ENCODE measurements at regions not wholly inside any gene's neighbourhood (a gene's known extent, or its start where the extent isn't known, plus 50 kb on each side); places are given as distances from the start of the nearest gene placed in this dataset.

GRCh38 chr13:97627566-97627965 is 193.6 kb downstream of the RAP2A start:
- peak; percentile 26 to 71 (median 44) for DNase-seq (ENCODE audit: low read depth in 4 of 4, low spot score in 2 of 4)

DNA sequence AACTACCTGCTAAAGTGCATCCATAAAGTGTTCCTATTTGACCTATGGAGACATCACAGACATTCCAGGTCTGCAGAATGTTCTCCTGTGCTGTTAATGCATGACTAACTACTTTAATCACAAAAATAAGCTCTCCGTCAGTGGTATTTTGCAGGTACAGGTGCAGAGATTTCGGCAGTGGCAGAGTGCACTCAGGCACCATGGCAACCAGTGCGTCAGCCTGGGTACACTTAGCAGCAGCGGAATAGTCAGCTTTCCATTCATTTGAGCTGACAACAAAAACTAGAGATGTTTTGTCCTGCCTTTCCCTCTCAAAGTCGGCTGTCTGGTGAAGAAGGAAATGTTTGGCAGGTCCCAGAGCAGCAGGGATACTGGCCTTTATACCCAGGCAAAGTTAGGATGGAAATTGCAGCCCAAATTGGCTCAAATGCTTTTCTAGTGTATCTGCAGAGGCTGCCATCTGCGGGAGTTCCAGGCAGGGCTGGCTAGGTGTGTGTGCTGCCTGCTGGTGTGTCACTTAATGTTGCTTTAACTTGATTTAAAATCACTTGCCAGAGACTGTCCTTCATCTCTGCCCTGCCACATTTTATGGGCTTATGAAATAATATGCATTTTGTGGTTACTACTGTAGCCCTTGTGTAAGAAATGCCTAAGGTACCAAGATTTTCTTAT is 195.8 kb downstream of the RAP2A start:
- DNase-seq (ENCODE audit: low read depth in 4 of 4, low spot score in 2 of 4): no peak

GRCh38 chr13:97630725-97631124 is 196.8 kb downstream of the RAP2A start:
- DNase-seq (ENCODE audit: low read depth in 4 of 4, low spot score in 2 of 4): no peak

- no peak for DNase-seq (ENCODE audit: low read depth in 4 of 4, low spot score in 2 of 4)
These were observed 197.2 kb downstream of the RAP2A start for GRCh38 chr13:97631158-97631557.

DNA sequence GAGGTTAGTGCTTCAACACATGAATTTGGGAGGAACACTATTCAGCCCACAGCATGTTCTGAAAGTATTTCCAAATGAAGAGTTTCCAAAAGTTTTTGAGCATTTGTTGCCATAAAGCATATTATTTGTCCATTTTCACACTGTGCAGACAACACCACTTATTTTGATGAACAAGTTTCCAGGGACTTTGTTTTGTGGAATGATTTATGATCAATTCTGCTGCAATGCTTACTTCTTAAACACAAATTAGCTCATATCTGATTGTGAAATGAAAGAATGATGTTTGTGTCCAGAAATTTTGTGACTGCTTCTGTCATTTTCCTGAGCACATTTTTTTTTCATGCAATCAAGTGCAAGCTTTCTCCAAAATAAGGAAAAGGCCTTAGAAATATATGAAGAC is 205.3 kb downstream of the RAP2A start:
- no peak for DNase-seq (ENCODE audit: low read depth in 4 of 4, low spot score in 2 of 4)

DNA sequence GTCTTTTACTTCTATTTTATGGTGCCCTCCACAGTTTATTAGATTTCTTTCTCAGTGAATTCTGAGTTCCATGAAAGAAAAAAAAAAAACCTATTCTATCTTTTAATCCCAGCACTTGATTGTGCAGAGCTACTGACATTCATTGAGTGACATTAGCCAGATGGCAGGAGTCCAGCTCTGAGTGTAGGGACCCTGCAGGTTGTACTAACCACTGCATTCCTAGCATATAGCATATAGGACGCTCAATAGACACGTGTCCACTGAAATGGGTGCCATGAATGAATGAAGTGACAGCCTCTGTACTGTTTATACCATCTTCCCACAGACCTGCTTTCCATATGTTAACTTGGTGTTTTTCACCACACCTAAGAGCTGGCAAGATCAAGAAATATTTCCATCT is 206.3 kb downstream of the RAP2A start:
- DNase-seq (ENCODE audit: low read depth in 4 of 4, low spot score in 2 of 4): no peak

DNA sequence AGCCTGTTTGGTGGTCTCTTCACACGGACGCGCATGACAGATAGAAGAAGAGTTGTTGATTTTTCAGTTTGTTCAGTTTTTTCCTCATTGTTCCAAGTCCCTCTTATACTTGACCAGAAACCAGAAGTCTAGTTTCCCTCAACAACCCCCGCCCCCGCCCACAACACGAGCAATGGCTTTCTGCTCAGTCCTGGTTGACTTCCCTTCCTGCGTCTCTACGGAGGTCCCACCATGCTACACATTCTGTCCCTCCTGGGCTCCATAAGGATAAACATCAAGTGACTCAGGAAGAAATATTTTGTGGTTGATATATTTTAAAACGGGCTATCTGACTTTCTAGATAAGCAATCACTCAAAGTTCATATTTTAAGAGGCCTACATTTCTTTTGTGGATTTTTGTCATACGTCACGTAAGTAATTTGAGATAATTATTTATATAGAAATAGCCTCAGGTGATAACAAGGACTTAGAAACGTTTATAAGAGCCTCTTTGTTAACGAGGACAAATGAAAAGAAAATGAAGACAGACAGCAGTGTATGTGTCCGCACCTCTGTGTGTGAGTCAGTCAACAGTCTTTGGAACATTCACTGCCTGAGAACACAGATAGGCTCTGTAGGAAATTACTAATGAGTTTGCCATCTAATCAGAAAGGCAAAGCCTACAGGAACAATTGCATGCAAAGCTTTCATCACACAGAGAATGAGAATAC is 214.4 kb downstream of the RAP2A start:
- DNase-seq (ENCODE audit: low read depth in 4 of 4, low spot score in 2 of 4): no peak

- DNase-seq (ENCODE audit: low read depth in 4 of 4, low spot score in 2 of 4): no peak
These were observed 214.9 kb downstream of the RAP2A start for GRCh38 chr13:97648881-97649224.

DNA sequence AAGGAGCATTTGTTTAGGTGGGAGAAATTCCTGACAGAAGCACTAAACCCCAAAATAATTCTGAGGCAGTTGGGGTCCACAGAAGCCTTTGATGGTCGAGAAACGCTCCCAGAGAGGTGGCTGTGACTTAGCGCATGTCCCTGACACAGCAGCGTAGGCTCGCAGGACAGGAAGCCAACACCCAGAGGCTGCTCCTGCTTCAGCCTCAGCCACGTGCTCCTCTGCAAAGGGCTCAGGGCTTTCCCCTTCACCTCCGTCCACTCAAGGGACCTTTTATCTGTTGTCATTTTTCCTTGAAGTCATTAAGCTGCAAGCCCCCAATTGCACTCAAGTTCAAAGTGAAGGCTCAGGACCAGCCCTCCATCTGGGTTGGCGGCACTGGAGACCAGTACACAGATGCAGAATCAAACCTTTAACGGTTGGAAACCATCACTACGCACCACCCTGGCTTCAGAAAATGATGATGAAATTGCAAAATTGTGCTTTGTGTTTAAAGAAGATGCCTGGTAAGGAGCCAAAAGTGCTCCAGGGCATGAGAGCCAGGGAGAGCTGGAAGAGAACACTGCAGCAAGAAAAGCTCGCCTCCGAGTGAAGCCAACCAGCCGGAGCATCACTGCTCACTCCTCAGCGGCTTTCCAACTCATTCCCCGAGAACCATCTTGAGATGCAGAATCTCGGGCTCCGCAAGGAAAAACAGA is 219.6 kb downstream of the RAP2A start:
- no peak for DNase-seq (ENCODE audit: low read depth in 4 of 4, low spot score in 2 of 4)

DNA sequence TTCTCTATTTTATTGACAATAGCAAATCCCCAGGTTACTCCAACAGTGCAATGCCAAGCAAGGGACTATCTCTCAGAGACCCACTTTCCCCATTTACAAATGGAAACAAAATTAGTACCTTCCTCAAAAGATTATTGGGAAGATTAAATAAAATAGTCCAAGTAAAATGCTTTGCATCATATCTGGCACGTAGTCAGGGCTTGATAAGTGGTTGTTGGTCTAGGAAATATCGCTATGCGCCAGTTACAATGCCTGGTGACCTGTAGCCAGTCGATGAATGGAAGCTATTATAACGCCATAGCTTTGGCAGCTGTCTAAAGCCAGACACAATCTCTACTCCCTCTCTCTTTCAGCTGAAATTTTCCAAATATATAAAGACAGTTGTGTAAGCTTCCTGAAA is 220.3 kb downstream of the RAP2A start:
- no peak for DNase-seq (ENCODE audit: low read depth in 4 of 4, low spot score in 2 of 4)

GRCh38 chr13:97658556-97658955 is 224.6 kb downstream of the RAP2A start:
- DNase-seq (ENCODE audit: low read depth in 4 of 4, low spot score in 2 of 4): no peak

GRCh38 chr13:97659602-97660001 is 225.6 kb downstream of the RAP2A start:
- no peak for DNase-seq (ENCODE audit: low read depth in 4 of 4, low spot score in 2 of 4)

DNA sequence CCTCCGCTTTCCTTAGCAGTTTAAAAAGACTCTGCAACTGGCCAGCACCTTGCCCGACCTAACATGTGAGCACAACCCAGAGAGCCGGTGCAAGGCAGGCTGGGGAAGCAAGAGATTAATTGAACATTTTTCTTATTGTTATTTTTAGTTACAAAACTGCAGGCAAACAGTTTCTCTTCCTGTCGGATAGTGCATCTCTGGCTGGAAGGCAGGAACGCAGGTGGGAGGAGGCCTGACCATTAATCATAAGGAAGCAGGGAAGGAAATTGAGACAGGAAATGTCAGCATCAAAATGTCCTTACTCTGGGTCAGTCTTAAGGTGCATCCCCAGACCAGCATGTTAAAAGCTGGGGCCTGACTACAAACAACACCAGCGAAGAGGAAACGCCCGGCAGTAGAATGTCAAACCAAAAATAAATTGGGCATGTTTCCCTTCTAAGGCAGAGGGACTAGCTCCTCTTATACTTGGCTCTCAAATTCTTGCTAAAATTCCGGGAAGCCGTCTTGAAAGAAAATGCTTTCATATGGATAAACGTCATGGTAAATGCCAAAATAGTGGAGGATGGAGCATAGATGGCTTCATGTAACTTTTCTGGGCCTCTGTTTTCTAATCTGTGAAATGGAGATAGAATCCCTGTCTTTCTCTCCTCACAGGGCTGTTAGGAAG is 226.8 kb downstream of the RAP2A start:
- DNase-seq (ENCODE audit: low read depth in 4 of 4, low spot score in 2 of 4): peak in 1 of 4 donors; percentile 16

- no peak for DNase-seq (ENCODE audit: low read depth in 4 of 4, low spot score in 2 of 4)
These were observed 252.6 kb downstream of the RAP2A start for GRCh38 chr13:97686594-97686993.

DNA sequence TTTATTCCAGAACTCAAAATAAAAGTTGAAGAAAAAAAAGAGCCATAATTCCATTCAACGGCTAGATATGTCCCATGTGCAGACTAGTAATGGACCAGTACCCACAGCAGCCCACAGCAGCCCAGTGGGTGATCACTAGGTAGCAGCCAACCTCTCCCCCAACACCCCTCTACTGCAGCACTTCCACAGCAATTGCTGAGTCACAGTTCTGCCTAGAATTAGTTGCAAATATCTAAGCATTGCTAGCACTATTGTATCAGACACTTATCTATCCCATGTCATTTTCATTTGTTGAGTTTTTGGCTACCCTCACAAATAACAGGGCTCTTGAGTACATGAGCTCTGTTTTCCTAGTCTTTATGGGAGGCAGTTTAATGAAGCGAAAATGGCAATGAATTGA is 258.7 kb downstream of the RAP2A start:
- DNase-seq (ENCODE audit: low read depth in 4 of 4, low spot score in 2 of 4): no peak

DNA sequence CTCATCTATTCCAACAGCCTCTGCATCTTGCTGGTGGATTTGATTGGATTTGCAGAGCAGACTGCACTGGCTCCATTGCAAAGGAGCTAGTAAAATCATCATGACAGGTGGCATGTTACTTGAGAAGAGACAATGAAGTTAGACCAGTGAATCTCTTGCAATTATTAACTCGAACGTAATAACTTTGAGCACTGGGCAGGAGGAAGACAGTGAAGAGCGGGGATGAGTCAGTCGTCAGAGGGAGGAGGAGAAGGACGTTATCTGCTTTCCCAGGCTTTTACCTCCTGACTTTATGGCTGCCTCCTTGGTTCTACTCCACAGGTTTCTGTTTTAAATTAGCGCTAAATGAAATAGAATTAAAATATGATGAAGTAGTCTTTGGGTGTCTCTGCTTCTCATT is 257.8 kb upstream of the IPO5 start:
- no peak for DNase-seq (ENCODE audit: low read depth in 4 of 4, low spot score in 2 of 4)

- DNase-seq (ENCODE audit: low read depth in 4 of 4, low spot score in 2 of 4): no peak
These were observed 256.6 kb upstream of the IPO5 start for GRCh38 chr13:97696921-97697320.

DNA sequence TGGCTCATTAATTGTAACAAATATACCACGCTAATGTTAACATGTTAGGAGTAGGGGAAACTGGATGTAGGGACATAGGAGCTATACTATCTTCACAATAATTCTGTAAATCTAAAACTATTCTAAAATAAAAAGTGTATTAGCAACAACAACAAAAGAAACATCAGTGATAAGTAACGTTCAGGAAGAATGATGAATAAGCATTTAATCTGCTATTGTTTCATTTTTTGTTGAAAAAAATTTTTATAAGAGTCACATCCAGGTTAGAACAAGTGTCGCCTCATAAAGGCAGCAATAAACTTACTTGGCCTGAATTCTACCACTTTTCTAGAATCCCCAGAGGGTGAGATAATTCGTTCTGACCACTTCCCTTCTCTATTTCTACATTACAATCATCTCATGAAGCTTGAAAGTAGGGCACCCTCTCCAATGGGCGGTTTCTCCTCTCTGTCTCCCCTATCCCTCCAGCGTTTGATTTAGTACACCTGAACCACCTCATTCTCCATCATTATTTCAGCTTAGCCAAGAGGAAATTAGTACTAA is 253.1 kb upstream of the IPO5 start:
- no peak for DNase-seq (ENCODE audit: low read depth in 4 of 4, low spot score in 2 of 4)

- DNase-seq (ENCODE audit: low read depth in 4 of 4, low spot score in 2 of 4): no peak
These were observed 250.9 kb upstream of the IPO5 start for GRCh38 chr13:97702614-97703013.

DNA sequence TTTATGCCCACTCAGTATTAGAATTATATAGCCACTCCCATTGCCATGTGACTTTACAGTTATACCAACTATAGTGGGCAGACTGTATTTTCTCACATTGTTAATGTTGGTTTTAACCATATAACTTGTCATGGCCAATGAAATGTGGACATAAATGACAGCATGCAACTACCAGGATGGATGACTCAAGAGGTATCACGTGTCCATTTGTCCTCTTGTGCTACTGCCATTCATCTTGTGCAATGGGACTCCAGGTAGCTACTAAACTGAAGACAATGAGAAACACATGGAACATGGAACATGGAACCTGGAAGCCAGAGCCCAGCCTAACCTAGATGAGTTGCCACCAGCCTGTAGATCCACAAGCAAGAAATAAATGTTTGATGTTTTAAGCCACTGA is 242.7 kb upstream of the IPO5 start:
- DNase-seq (ENCODE audit: low read depth in 4 of 4, low spot score in 2 of 4): no peak

GRCh38 chr13:97712770-97713169 is 240.7 kb upstream of the IPO5 start:
- no peak for DNase-seq (ENCODE audit: low read depth in 4 of 4, low spot score in 2 of 4)

All from left renal cortex interstitium (tissue), 4 donors.